ENCODE measurements at regions not wholly inside any gene's neighbourhood (a gene's known extent, or its start where the extent isn't known, plus 50 kb on each side); places are given as distances from the start of the nearest gene placed in this dataset.
"Not testable (repeated sequence)": the region's sequence is repeated elsewhere in the genome, so short reads cannot be mapped to it uniquely, and the experiment has no call there.

DNA sequence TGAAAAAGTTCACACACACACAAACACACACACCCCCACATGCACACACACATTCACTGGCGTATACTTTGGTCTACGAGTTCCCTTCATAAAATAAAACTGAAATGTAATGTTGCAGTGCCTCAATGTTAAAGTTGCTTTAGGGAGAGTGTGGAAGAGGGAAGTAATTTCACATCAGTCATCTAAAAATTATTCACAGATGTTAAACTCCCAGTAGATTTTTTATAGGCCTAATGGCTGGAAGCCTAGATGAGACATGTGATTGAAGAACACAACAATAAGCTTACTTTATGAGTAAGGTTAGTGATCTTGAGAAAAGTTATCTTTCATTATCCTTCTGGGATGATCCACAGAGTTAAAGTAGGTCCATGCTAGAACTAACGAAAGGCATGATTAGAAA lies 506.7 kb upstream of the CNTNAP5 start:
- DNase-seq (ENCODE audit: extremely low spot score): no peak
- ChIA-PET CTCF (no interaction called here), POLR2A (no interaction called here)
- no peak for TF ChIP-seq SUZ12 (IDR thresholded peaks at IDR 0.05)
- TF ChIP-seq LEF1 (IDR thresholded peaks at IDR 0.05; ENCODE audit: borderline replicate concordance): no peak
- no peak for TF ChIP-seq BHLHE40 (IDR thresholded peaks at IDR 0.05; ENCODE audit: borderline replicate concordance)
- TF ChIP-seq L3MBTL2 (conservative IDR thresholded peaks at IDR 0.05): no peak
- TF ChIP-seq, protein P1, sequence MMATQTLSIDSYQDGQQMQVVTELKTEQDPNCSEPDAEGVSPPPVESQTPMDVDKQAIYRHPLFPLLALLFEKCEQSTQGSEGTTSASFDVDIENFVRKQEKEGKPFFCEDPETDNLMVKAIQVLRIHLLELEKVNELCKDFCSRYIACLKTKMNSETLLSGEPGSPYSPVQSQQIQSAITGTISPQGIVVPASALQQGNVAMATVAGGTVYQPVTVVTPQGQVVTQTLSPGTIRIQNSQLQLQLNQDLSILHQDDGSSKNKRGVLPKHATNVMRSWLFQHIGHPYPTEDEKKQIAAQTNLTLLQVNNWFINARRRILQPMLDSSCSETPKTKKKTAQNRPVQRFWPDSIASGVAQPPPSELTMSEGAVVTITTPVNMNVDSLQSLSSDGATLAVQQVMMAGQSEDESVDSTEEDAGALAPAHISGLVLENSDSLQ (IDR thresholded peaks at IDR 0.05): no peak

DNA sequence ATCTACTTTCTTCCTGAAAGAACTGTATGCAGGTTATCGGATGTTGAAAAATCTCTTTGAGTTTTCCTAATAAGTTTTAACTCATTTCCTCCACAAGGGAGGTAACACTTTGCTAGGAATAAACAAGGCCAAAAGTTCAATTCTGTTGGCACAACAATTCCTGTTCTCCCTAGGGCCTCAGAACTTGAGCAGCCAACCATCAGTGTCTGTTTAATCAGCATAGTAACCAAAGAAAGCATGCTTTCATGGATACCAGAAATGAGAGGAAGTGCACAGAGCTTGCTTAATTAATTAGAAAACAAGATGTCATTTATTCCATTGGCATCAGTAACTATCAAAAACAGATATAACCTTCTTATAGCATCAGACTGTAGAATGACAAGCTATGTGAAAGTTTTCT lies 503.2 kb upstream of the CNTNAP5 start:
- TF ChIP-seq ZNF384 (IDR thresholded peaks at IDR 0.05) (no peak), TARDBP (IDR thresholded peaks at IDR 0.05) (no peak), LEF1 (IDR thresholded peaks at IDR 0.05; ENCODE audit: borderline replicate concordance) (no peak), L3MBTL2 (conservative IDR thresholded peaks at IDR 0.05) (no peak), FOXA1 (IDR thresholded peaks at IDR 0.05) (no peak), ARNT (IDR thresholded peaks at IDR 0.05) (no peak), BHLHE40 (IDR thresholded peaks at IDR 0.05; ENCODE audit: borderline replicate concordance) (no peak), FOXM1 (IDR thresholded peaks at IDR 0.05; ENCODE audit: borderline replicate concordance) (no peak), SUZ12 (IDR thresholded peaks at IDR 0.05) (no peak), NFRKB (IDR thresholded peaks at IDR 0.05) (no peak), CTBP1 (IDR thresholded peaks at IDR 0.05; ENCODE audit: borderline replicate concordance) (no peak)
- TF ChIP-seq, protein P1 (IDR thresholded peaks at IDR 0.05): no peak
- CTCF ChIA-PET: no interaction called here
- no peak for DNase-seq (ENCODE audit: extremely low spot score)
- POLR2A ChIA-PET: no interaction called here

DNA sequence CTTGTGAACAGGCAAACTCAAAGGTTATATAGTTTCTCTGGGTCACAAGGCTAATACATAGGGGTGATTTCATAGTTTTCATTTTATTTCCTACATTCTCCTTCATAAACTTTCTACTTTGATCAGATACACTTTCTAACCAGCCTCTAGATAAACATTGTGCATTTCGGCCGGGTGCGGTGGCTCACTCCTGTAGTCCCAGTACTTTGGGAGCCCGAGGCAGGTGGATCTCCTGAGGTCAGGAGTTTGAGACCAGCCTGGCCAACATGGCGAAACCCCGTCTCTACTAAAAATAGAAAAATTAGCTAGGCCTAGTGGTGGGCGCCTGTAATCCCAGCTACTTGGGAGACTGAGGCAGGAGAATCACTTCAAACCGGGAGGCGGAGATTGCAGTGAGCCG lies 502.6 kb upstream of the CNTNAP5 start:
- DNase-seq (ENCODE audit: extremely low spot score); POLR2A ChIA-PET; CTCF ChIA-PET: not testable (repeated sequence)

DNA sequence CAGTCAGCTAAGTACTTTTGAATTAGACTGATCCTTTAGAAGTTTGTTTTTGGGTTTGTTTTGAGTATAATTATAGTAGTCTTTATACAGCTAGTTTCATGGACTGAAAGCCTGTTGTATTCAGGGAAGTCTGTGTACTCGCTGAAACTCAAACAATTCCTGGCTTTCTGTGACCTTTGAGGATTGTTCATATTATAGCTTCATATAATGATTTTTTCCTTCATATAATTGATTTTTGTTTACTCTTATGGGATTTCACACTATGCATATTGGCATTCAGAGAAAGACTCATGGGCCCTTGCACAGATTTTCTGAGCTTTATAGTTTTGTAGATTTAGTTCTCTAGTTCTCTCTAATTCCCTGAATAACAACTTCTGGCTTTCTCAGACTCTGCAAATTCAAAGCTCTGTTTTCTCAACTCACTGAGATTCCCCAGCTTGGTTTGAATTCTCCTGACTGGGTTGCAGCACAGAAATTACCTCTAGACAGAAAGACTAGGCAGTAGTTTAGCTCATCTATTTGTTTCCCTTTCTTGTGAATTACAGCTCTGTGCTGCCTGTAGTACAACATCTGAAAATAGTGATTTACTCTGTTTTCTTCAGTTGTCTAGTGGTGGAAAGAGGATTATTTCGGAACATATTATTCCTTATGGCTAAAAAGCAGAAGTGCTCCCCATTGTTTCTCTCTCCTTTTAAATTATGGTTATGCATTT lies 495.9 kb upstream of the CNTNAP5 start:
- TF ChIP-seq L3MBTL2 (conservative IDR thresholded peaks at IDR 0.05): no peak
- TF ChIP-seq BHLHE40 (IDR thresholded peaks at IDR 0.05; ENCODE audit: borderline replicate concordance): no peak
- TF ChIP-seq SUZ12 (IDR thresholded peaks at IDR 0.05): no peak
- no peak for TF ChIP-seq ARNT (IDR thresholded peaks at IDR 0.05)
- TF ChIP-seq HDGF (IDR thresholded peaks at IDR 0.05; ENCODE audit: borderline replicate concordance): no peak
- TF ChIP-seq ELF4 (IDR thresholded peaks at IDR 0.05): no peak
- TF ChIP-seq CTBP1 (IDR thresholded peaks at IDR 0.05; ENCODE audit: borderline replicate concordance): no peak
- TF ChIP-seq TARDBP (IDR thresholded peaks at IDR 0.05): no peak
- TF ChIP-seq ZNF384 (IDR thresholded peaks at IDR 0.05): no peak
- ChIA-PET CTCF (no interaction called here), POLR2A (no interaction called here)
- DNase-seq (ENCODE audit: extremely low spot score): no peak

DNA sequence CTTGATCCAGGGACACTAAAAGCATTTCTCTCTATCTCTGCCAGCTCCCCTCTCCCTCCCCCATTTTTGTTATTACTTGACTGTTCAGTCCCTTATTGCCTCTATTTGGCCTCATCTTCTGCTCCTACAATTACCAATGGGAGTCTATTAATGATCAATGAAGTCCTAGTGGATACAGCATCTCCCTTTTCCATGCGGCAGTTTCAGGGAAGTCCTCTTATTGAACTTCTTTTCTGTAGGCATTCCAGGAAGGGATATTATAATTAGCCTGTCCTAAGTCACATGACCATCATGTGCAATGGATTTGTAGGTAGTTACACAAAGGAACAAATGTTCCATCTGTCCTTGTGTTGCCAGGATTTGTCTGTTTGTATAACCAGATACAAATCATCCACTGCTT lies 495.1 kb upstream of the CNTNAP5 start:
- POLR2A ChIA-PET: no interaction called here
- TF ChIP-seq NFRKB (IDR thresholded peaks at IDR 0.05) (no peak), LEF1 (IDR thresholded peaks at IDR 0.05; ENCODE audit: borderline replicate concordance) (no peak), L3MBTL2 (conservative IDR thresholded peaks at IDR 0.05) (no peak), HDGF (IDR thresholded peaks at IDR 0.05; ENCODE audit: borderline replicate concordance) (no peak), ZNF384 (IDR thresholded peaks at IDR 0.05) (no peak), BHLHE40 (IDR thresholded peaks at IDR 0.05; ENCODE audit: borderline replicate concordance) (no peak), SP1 (IDR thresholded peaks at IDR 0.05) (no peak), ARNT (IDR thresholded peaks at IDR 0.05) (no peak), FOXA1 (IDR thresholded peaks at IDR 0.05) (no peak)
- DNase-seq (ENCODE audit: extremely low spot score): no peak
- CTCF ChIA-PET: no interaction called here

DNA sequence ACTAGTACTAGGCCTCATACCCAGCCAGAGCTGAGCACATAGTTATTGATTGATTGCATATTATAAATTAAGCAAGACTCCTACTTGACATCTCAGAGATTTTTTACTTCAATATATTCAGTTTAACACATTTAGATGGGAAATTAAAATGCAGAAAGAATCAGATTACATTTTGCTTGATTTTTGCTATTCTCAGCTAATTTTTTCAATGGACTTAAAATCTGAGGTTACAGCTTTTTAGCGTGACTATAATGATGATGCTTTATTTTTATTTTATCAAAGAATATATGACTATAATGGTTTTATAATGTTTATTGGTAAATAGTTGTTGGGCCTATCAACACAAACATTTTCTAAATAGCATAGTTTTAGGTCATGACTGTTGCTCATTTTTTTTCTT lies 493.0 kb upstream of the CNTNAP5 start:
- ChIA-PET CTCF (no interaction called here), POLR2A (no interaction called here)
- DNase-seq (ENCODE audit: extremely low spot score): no peak
- no peak for TF ChIP-seq SUZ12 (IDR thresholded peaks at IDR 0.05)
- no peak for TF ChIP-seq ZNF384 (IDR thresholded peaks at IDR 0.05)
- no peak for TF ChIP-seq HDGF (IDR thresholded peaks at IDR 0.05; ENCODE audit: borderline replicate concordance)
- TF ChIP-seq, protein P1 (IDR thresholded peaks at IDR 0.05): no peak
- TF ChIP-seq CTBP1 (IDR thresholded peaks at IDR 0.05; ENCODE audit: borderline replicate concordance): no peak
- no peak for TF ChIP-seq SP1 (IDR thresholded peaks at IDR 0.05)
- TF ChIP-seq ARNT (IDR thresholded peaks at IDR 0.05): no peak
- TF ChIP-seq FOXM1 (IDR thresholded peaks at IDR 0.05; ENCODE audit: borderline replicate concordance): no peak
- TF ChIP-seq ELF4 (IDR thresholded peaks at IDR 0.05): no peak
- TF ChIP-seq FOXA1 (IDR thresholded peaks at IDR 0.05): no peak
- no peak for TF ChIP-seq LEF1 (IDR thresholded peaks at IDR 0.05; ENCODE audit: borderline replicate concordance)
- TF ChIP-seq FOXK2 (IDR thresholded peaks at IDR 0.05): no peak
- TF ChIP-seq L3MBTL2 (conservative IDR thresholded peaks at IDR 0.05): no peak
- no peak for TF ChIP-seq TARDBP (IDR thresholded peaks at IDR 0.05)
- TF ChIP-seq NFRKB (IDR thresholded peaks at IDR 0.05): no peak

DNA sequence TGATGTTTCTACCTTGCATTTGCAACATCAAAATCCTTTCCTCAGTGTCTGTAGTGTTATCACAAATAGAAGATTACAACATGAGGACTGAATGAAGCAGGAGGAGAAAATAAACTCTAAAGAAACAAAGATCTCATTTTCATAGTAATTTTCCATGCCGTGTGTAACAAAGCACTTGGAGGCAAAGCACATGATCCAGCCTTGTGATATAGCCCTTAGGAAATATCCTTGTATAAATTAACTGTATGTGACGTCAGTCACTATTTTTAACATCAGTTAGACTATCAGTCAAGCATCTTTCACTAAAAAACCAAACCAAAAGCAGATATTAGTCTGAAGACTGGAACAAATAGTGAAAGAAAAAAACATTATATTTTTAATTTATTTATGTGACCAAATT lies 492.1 kb upstream of the CNTNAP5 start:
- ChIA-PET POLR2A (no interaction called here), CTCF (no interaction called here)
- no peak for TF ChIP-seq CTBP1 (IDR thresholded peaks at IDR 0.05; ENCODE audit: borderline replicate concordance)
- TF ChIP-seq SP1 (IDR thresholded peaks at IDR 0.05): no peak
- no peak for TF ChIP-seq ZNF384 (IDR thresholded peaks at IDR 0.05)
- no peak for TF ChIP-seq ARNT (IDR thresholded peaks at IDR 0.05)
- TF ChIP-seq BHLHE40 (IDR thresholded peaks at IDR 0.05; ENCODE audit: borderline replicate concordance): no peak
- no peak for TF ChIP-seq NFRKB (IDR thresholded peaks at IDR 0.05)
- no peak for TF ChIP-seq FOXA1 (IDR thresholded peaks at IDR 0.05)
- TF ChIP-seq, protein P1 (IDR thresholded peaks at IDR 0.05): no peak
- no peak for TF ChIP-seq TARDBP (IDR thresholded peaks at IDR 0.05)
- no peak for TF ChIP-seq FOXK2 (IDR thresholded peaks at IDR 0.05)
- no peak for TF ChIP-seq SUZ12 (IDR thresholded peaks at IDR 0.05)
- no peak for TF ChIP-seq L3MBTL2 (conservative IDR thresholded peaks at IDR 0.05)
- no peak for TF ChIP-seq HDGF (IDR thresholded peaks at IDR 0.05; ENCODE audit: borderline replicate concordance)
- TF ChIP-seq FOXM1 (IDR thresholded peaks at IDR 0.05; ENCODE audit: borderline replicate concordance): no peak
- no peak for TF ChIP-seq ELF4 (IDR thresholded peaks at IDR 0.05)
- no peak for TF ChIP-seq LEF1 (IDR thresholded peaks at IDR 0.05; ENCODE audit: borderline replicate concordance)
- no peak for DNase-seq (ENCODE audit: extremely low spot score)
